GM12878 (cell line): ENCODE measurements at regions not wholly inside any gene's neighbourhood (a gene's known extent, or its start where the extent isn't known, plus 50 kb on each side); places are given as distances from the start of the nearest gene placed in this dataset.

Source experiments
- CREB1 ChIP-seq: IDR thresholded peaks from 2 replicates; pipeline ENCODE4 v1.6.1; 2012; ENCODE audit warnings: low read depth, mild to moderate bottlenecking, inconsistent platforms
- GABPA ChIP-seq: IDR thresholded peaks from 2 replicates; pipeline ENCODE4 v1.6.1; 2014; ENCODE audit warnings: antibody characterized with exemption, low read depth, mild to moderate bottlenecking, inconsistent platforms
- POLR2A ChIP-seq: IDR thresholded peaks from 2 replicates; pipeline ENCODE4 v1.6.1; 2011; ENCODE audit warnings: low read depth, mild to moderate bottlenecking, low read length
- POLR2AphosphoS5 ChIP-seq: IDR thresholded peaks from 2 replicates; pipeline ENCODE4 v1.6.1; 2011; ENCODE audit warnings: mild to moderate bottlenecking, low read length, inconsistent platforms
- RAD21 ChIP-seq: IDR thresholded peaks from 2 replicates; pipeline ENCODE4 v1.6.1; 2011; ENCODE audit warnings: mild to moderate bottlenecking, low read depth, low read length, moderate library complexity; ENCODE audit not compliant: insufficient read depth
- RCOR1 ChIP-seq: conservative IDR thresholded peaks from 2 replicates; pipeline ENCODE4 v1.6.1; 2012; ENCODE audit warnings: low read depth, low read length, improper control_type of control experiment
- SIN3A ChIP-seq: IDR thresholded peaks from 2 replicates; pipeline ENCODE4 v1.6.1; 2012; ENCODE audit warnings: low read depth, low read length, improper control_type of control experiment
- TAF1 ChIP-seq: IDR thresholded peaks from 2 replicates; pipeline ENCODE4 v1.6.1; 2011; ENCODE audit warnings: mild to moderate bottlenecking, low read depth, low read length, borderline replicate concordance
- USF1 ChIP-seq: IDR thresholded peaks from 2 replicates; pipeline ENCODE4 v1.6.1; 2011; ENCODE audit warnings: borderline replicate concordance, low read depth, mild to moderate bottlenecking, moderate library complexity, mixed read lengths, low read length; ENCODE audit not compliant: insufficient read depth; ENCODE audit errors: extremely low read length
- ZNF592 ChIP-seq: fragments of 450-650 bp; IDR thresholded peaks from 2 replicates; pipeline ENCODE4 v1.6.1; 2017; ENCODE audit warnings: mild to moderate bottlenecking, moderate library complexity
- TF ChIP-seq, protein P1 (sequence below), 3 experiments: IDR thresholded peaks in 2 of 3; conservative IDR thresholded peaks in 1 of 3; 2 replicates each; pipeline ENCODE4 v1.5.1; 2011; ENCODE audit warnings: low read depth in 3 of 3, low read length in 3 of 3, mild to moderate bottlenecking in 3 of 3, control low read depth in 2 of 3, moderate library complexity in 2 of 3, inconsistent platforms in 1 of 3, mixed read lengths in 1 of 3; ENCODE audit not compliant: control insufficient read depth in 2 of 3, insufficient read depth in 1 of 3; ENCODE audit errors: extremely low read depth in 1 of 3

DNA sequence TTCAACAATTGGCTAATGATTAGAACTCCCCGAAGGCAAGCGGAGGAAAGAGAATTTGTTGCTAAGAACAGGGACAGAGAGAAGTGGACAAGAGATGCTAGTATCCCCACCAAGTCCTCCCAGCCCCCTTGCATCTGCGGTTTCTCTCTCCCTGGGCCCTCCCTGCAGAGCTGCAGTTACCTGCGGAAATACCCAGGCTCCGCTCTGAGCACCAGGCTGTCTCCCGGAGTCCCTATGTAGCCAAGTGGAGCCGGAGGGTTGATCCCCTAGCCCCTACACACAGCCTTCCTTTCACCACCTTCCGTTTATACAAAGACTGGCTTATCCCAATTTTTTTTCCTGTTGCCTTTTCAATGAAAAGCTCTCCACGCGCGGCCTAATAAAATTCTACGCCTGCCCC is 834.4 kb downstream of the KCNJ2 start:
- TF ChIP-seq, protein P1, sequence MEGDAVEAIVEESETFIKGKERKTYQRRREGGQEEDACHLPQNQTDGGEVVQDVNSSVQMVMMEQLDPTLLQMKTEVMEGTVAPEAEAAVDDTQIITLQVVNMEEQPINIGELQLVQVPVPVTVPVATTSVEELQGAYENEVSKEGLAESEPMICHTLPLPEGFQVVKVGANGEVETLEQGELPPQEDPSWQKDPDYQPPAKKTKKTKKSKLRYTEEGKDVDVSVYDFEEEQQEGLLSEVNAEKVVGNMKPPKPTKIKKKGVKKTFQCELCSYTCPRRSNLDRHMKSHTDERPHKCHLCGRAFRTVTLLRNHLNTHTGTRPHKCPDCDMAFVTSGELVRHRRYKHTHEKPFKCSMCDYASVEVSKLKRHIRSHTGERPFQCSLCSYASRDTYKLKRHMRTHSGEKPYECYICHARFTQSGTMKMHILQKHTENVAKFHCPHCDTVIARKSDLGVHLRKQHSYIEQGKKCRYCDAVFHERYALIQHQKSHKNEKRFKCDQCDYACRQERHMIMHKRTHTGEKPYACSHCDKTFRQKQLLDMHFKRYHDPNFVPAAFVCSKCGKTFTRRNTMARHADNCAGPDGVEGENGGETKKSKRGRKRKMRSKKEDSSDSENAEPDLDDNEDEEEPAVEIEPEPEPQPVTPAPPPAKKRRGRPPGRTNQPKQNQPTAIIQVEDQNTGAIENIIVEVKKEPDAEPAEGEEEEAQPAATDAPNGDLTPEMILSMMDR (IDR thresholded peaks at IDR 0.05 in 2 of 3, conservative IDR thresholded peaks at IDR 0.05 in 1 of 3; ENCODE audit: control insufficient read depth in 2 of 3, extremely low read depth in 1 of 3, insufficient read depth in 1 of 3, low read depth in 3 of 3, low read length in 3 of 3): no peak
- TF ChIP-seq GABPA: no peak
- no peak for TF ChIP-seq USF1
- TF ChIP-seq RCOR1: no peak
- no peak for TF ChIP-seq TAF1
- no peak for TF ChIP-seq SIN3A
- no peak for TF ChIP-seq RAD21
- no peak for TF ChIP-seq POLR2A
- no peak for TF ChIP-seq ZNF592
- TF ChIP-seq POLR2AphosphoS5: no peak
- TF ChIP-seq CREB1: no peak
